ENCODE measurements at regions not wholly inside any gene's neighbourhood (a gene's known extent, or its start where the extent isn't known, plus 50 kb on each side); places are given as distances from the start of the nearest gene placed in this dataset.

DNA sequence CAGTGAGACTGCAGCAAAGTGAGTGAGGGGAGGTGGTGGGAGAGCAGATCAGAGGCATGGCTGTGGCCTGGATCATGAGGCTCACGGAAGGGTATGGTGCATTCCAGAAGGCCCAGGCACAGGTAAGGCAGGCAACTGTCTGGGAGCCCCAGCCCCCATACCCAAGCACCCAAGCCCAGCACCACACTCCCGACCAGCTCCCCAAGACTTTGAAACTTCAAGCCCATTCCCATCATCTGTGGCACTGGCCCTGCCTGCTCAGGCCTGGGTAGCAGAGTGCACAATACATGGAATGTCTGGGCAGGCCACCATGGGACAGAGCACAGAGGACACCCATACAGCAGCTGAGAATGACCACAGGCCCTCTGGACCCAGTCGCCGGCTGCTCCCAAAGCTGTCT lies 202.6 kb upstream of the ARL4C start:
- no peak for TF ChIP-seq ZBTB7A (IDR thresholded peaks at IDR 0.05; ENCODE audit: low read depth)
- TF ChIP-seq TAF1 (IDR thresholded peaks at IDR 0.05; ENCODE audit: low read depth) = no peak
- TF ChIP-seq, protein P1, sequence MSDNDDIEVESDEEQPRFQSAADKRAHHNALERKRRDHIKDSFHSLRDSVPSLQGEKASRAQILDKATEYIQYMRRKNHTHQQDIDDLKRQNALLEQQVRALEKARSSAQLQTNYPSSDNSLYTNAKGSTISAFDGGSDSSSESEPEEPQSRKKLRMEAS (IDR thresholded peaks at IDR 0.05) = no peak
- TF ChIP-seq EP300 (IDR thresholded peaks at IDR 0.05; ENCODE audit: borderline replicate concordance) = no peak
- TF ChIP-seq YY1 (IDR thresholded peaks at IDR 0.05; ENCODE audit: low read depth) = no peak
- TF ChIP-seq NFIC (IDR thresholded peaks at IDR 0.05) = no peak
- no peak for TF ChIP-seq EGR1 (IDR thresholded peaks at IDR 0.05)
- TF ChIP-seq FOXM1 (IDR thresholded peaks at IDR 0.05; ENCODE audit: borderline replicate concordance, low read depth) = no peak
- TF ChIP-seq, protein P2, sequence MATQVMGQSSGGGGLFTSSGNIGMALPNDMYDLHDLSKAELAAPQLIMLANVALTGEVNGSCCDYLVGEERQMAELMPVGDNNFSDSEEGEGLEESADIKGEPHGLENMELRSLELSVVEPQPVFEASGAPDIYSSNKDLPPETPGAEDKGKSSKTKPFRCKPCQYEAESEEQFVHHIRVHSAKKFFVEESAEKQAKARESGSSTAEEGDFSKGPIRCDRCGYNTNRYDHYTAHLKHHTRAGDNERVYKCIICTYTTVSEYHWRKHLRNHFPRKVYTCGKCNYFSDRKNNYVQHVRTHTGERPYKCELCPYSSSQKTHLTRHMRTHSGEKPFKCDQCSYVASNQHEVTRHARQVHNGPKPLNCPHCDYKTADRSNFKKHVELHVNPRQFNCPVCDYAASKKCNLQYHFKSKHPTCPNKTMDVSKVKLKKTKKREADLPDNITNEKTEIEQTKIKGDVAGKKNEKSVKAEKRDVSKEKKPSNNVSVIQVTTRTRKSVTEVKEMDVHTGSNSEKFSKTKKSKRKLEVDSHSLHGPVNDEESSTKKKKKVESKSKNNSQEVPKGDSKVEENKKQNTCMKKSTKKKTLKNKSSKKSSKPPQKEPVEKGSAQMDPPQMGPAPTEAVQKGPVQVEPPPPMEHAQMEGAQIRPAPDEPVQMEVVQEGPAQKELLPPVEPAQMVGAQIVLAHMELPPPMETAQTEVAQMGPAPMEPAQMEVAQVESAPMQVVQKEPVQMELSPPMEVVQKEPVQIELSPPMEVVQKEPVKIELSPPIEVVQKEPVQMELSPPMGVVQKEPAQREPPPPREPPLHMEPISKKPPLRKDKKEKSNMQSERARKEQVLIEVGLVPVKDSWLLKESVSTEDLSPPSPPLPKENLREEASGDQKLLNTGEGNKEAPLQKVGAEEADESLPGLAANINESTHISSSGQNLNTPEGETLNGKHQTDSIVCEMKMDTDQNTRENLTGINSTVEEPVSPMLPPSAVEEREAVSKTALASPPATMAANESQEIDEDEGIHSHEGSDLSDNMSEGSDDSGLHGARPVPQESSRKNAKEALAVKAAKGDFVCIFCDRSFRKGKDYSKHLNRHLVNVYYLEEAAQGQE (IDR thresholded peaks at IDR 0.05; ENCODE audit: low read depth) = no peak
- no peak for TF ChIP-seq CREB1 (IDR thresholded peaks at IDR 0.05; ENCODE audit: low read depth)
- TF ChIP-seq CEBPB (IDR thresholded peaks at IDR 0.05) = no peak
- TF ChIP-seq TCF12 (IDR thresholded peaks at IDR 0.05; ENCODE audit: low read depth) = no peak
- TF ChIP-seq TEAD4 (IDR thresholded peaks at IDR 0.05) = no peak
